Natural killer cell (primary cell): ENCODE measurements at regions not wholly inside any gene's neighbourhood (a gene's known extent, or its start where the extent isn't known, plus 50 kb on each side); places are given as distances from the start of the nearest gene placed in this dataset.

Experiments used
- ATAC-seq, 3 donors: fragments of 150-1000 bp in 2 of 3; fragments of 200-7000 bp in 1 of 3; cut with Tn5 transposase; 1 replicate in 1 of 3; 2 replicates in 2 of 3; pipeline ENCODE4 v1.10.0; 2021; ENCODE audit warnings: mild to moderate bottlenecking in 2 of 3, moderate library complexity in 2 of 3
- DNase-seq, 2 donors: peaks; one replicate each; pipeline versions ENCODE4 v3.0.0 to v3.0.0-alpha.2; 2013 to 2021; ENCODE audit warnings: mixed read lengths in 1 of 2
- H3K27ac ChIP-seq: one replicate; pipeline ENCODE4 v1.5.1; 2013; ENCODE audit warnings: mild to moderate bottlenecking, low read length
- H3K27me3 ChIP-seq: one replicate; pipeline ENCODE4 v1.6.1; 2013; ENCODE audit warnings: low read length; ENCODE audit not compliant: control insufficient read depth, insufficient read depth
- H3K36me3 ChIP-seq: one replicate; pipeline ENCODE4 v1.6.1; 2013; ENCODE audit warnings: low read length; ENCODE audit not compliant: control insufficient read depth, insufficient read depth
- H3K4me1 ChIP-seq: one replicate; pipeline ENCODE4 v1.6.1; 2013; ENCODE audit warnings: low read length; ENCODE audit not compliant: control insufficient read depth, insufficient read depth
- H3K4me3 ChIP-seq: one replicate; pipeline ENCODE4 v1.5.1; 2013; ENCODE audit warnings: low read length
- H3K9me3 ChIP-seq: one replicate; pipeline ENCODE4 v1.6.1; 2013; ENCODE audit warnings: low read length; ENCODE audit not compliant: control insufficient read depth, insufficient read depth
- H3K27ac Mint-ChIP-seq, 2 donors: one replicate each; pipeline ENCODE4 v1.8.0; 2022; ENCODE audit warnings: mild to moderate bottlenecking in 2 of 2, mixed read lengths in 2 of 2, moderate library complexity in 1 of 2
- H3K27me3 Mint-ChIP-seq, 2 donors: one replicate each; pipeline ENCODE4 v1.8.0; 2022; ENCODE audit warnings: low read depth in 2 of 2, mixed read lengths in 2 of 2
- H3K36me3 Mint-ChIP-seq: one replicate; pipeline ENCODE4 v1.8.0; 2022; ENCODE audit warnings: mixed read lengths
- H3K4me1 Mint-ChIP-seq, 2 donors: one replicate each; pipeline ENCODE4 v1.8.0; 2022; ENCODE audit warnings: mixed read lengths in 2 of 2
- H3K4me3 Mint-ChIP-seq: one replicate; pipeline ENCODE4 v1.8.0; 2022; ENCODE audit warnings: mild to moderate bottlenecking, moderate library complexity, mixed read lengths
- H3K9me3 Mint-ChIP-seq, 2 donors: one replicate each; pipeline ENCODE4 v1.8.0; 2022; ENCODE audit warnings: mixed read lengths in 2 of 2
- WGBS: methylation state at CpG from one replicate; pipeline ENCODE4 v1.1.7; 2013; ENCODE audit warnings: missing lambda C conversion rate; ENCODE audit not compliant: insufficient coverage; 5-methylcytosine and 5-hydroxymethylcytosine counted together
- intact Hi-C: fragments of 100-400 bp; cut with micrococcal nuclease; formaldehyde crosslinking; loops from one replicate; pipeline ENCODE4 v1.14.2; 2022
- TF ChIP-seq, protein P1 (sequence below): fragments of 200-600 bp; IDR thresholded peaks from one replicate; pipeline ENCODE4 v1.8.0; 2022; ENCODE audit warnings: antibody characterized with exemption

DNA sequence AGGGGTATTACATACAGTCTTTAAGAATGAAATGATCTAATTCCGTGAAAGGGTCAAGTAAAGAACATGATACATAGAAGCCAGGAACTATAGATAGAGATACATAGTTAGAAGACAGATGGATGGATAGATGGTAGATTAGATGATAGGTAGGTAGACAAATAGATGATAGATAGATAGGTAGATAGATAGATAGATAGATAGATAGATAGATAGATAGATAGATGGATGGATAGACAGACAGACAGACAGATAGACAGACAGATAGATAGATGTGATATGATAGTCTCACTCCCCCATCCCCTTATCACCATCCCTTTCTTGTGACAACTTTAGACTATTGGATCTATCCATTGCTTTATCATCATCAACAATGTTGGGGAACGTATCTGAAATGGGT is 448.2 kb downstream of the METTL4 start:
- Mint-ChIP-seq H3K4me1 (no peaks in the 10 kb centered on the region), H3K27me3 (peaks cover 8 to 19% of the 10 kb centered on the region in 2 donors), H3K9me3 (peaks cover 0 to 5% of the 10 kb centered on the region in 2 donors), H3K36me3 (no peaks in the 10 kb centered on the region), H3K27ac (no peak overlapping the region), H3K4me3 (no peak overlapping the region)
- ATAC-seq (no peak), DNase-seq (no peak)
- Histone ChIP-seq H3K27ac (no peak overlapping the region), H3K4me3 (no peak overlapping the region), H3K27me3 (no peaks in the 10 kb centered on the region), H3K9me3 (no peaks in the 10 kb centered on the region), H3K36me3 (no peaks in the 10 kb centered on the region), H3K4me1 (no peaks in the 10 kb centered on the region)
- intact Hi-C loops, result no loop called here
- TF ChIP-seq, protein P1, sequence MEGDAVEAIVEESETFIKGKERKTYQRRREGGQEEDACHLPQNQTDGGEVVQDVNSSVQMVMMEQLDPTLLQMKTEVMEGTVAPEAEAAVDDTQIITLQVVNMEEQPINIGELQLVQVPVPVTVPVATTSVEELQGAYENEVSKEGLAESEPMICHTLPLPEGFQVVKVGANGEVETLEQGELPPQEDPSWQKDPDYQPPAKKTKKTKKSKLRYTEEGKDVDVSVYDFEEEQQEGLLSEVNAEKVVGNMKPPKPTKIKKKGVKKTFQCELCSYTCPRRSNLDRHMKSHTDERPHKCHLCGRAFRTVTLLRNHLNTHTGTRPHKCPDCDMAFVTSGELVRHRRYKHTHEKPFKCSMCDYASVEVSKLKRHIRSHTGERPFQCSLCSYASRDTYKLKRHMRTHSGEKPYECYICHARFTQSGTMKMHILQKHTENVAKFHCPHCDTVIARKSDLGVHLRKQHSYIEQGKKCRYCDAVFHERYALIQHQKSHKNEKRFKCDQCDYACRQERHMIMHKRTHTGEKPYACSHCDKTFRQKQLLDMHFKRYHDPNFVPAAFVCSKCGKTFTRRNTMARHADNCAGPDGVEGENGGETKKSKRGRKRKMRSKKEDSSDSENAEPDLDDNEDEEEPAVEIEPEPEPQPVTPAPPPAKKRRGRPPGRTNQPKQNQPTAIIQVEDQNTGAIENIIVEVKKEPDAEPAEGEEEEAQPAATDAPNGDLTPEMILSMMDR, result no peak
- WGBS, result 78% methylated on average over 2 of the region's 2 CpGs

DNA sequence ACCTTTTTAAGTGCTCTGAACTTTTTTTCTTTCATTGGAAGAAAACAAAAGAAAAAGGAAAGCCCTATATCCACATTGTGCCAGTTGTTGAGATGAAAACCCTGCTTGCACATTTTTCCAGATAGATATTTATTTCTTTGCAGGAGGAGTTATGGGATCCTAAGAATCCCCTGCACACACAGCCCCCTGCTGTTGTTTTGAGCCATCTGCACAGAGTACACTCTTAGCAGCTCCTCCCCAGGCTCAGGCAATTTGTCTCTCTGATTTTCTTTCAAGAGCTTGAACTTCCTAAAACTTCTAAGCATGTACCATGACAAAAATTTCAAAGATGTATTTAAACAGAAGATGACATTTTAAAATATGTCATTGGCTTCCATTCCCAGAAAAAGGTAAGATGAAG is 436.9 kb downstream of the METTL4 start:
- no peaks in the 10 kb centered on the region for H3K9me3 Mint-ChIP-seq
- TF ChIP-seq, protein P1, result no peak
- H3K36me3 Mint-ChIP-seq, result no peaks in the 10 kb centered on the region
- intact Hi-C loops, result no loop called here
- H3K4me3 Mint-ChIP-seq, result no peak overlapping the region
- DNase-seq, result no peak
- Histone ChIP-seq H3K27me3 (no peaks in the 10 kb centered on the region), H3K36me3 (no peaks in the 10 kb centered on the region), H3K4me1 (no peaks in the 10 kb centered on the region), H3K4me3 (no peak overlapping the region), H3K27ac (no peak overlapping the region), H3K9me3 (no peaks in the 10 kb centered on the region)
- H3K27me3 Mint-ChIP-seq, result peaks cover 0 to 5% of the 10 kb centered on the region in 2 donors
- H3K27ac Mint-ChIP-seq, result no peak overlapping the region
- no peaks in the 10 kb centered on the region for H3K4me1 Mint-ChIP-seq
- ATAC-seq, result no peak

DNA sequence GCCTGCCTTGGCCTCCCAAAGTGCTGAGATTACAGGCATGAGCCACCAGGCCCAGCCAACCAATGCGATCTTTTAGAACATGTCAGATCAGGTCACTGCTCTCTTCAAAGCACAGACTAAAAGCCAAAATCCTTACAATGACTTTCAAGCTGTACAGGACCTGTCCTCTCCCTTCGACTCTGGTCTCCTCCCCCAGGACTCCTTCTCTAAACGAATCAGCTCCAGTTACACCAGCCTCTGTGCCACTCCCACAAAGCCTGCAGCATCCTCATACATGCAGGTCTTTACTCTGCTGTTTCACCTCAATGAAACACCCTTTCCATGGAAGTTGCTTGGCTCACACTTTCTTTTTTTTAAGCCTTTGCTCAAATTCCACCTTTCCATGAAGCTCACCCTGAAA is 436.0 kb downstream of the METTL4 start:
- no peak overlapping the region for H3K4me3 ChIP-seq
- TF ChIP-seq, protein P1, result no peak
- no peaks in the 10 kb centered on the region for H3K4me1 ChIP-seq
- no peak for DNase-seq
- no peaks in the 10 kb centered on the region for H3K9me3 Mint-ChIP-seq
- intact Hi-C loops, result no loop called here
- H3K36me3 ChIP-seq, result no peaks in the 10 kb centered on the region
- no peaks in the 10 kb centered on the region for H3K36me3 Mint-ChIP-seq
- H3K27me3 ChIP-seq, result no peaks in the 10 kb centered on the region
- no peak overlapping the region for H3K27ac Mint-ChIP-seq
- no peaks in the 10 kb centered on the region for H3K9me3 ChIP-seq
- ATAC-seq, result no peak
- 82% methylated on average over 3 of the region's 3 CpGs for WGBS
- no peaks in the 10 kb centered on the region for H3K4me1 Mint-ChIP-seq
- H3K27me3 Mint-ChIP-seq, result peaks cover 0 to 5% of the 10 kb centered on the region in 2 donors
- no peak overlapping the region for H3K4me3 Mint-ChIP-seq
- H3K27ac ChIP-seq, result no peak overlapping the region

DNA sequence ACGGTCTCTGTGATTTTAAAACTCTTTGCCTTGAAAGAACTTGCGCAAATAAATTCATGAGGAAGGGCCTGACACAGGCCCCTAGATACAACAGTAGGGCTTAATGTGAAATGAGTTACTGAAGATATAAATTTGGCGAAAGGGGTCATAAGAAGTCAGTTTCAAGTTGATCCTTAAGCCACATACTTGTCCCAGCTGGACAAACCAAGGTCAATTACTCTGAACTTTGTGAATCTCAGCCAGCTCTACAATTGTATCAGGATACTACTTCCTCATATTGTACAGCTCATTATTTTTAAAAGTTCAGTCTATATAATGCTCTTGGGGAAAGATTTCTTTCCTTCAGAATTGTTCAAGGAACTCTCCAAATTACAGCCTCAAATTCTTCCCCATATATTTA is 432.8 kb downstream of the METTL4 start:
- H3K27ac ChIP-seq, result no peak overlapping the region
- no peak overlapping the region for H3K4me3 Mint-ChIP-seq
- intact Hi-C loops, result no loop called here
- TF ChIP-seq, protein P1, result no peak
- H3K4me1 ChIP-seq, result no peaks in the 10 kb centered on the region
- no peaks in the 10 kb centered on the region for H3K4me1 Mint-ChIP-seq
- H3K27me3 Mint-ChIP-seq, result peaks cover 0 to 8% of the 10 kb centered on the region in 2 donors
- H3K9me3 ChIP-seq, result no peaks in the 10 kb centered on the region
- no peak overlapping the region for H3K27ac Mint-ChIP-seq
- no peaks in the 10 kb centered on the region for H3K9me3 Mint-ChIP-seq
- no peaks in the 10 kb centered on the region for H3K36me3 ChIP-seq
- H3K36me3 Mint-ChIP-seq, result no peaks in the 10 kb centered on the region
- ATAC-seq (no peak), DNase-seq (no peak)
- WGBS, result 90% methylated on average over 3 of the region's 3 CpGs
- H3K27me3 ChIP-seq, result no peaks in the 10 kb centered on the region
- H3K4me3 ChIP-seq, result no peak overlapping the region
